Upper lobe of left lung (tissue), 6 donors: ENCODE measurements at regions not wholly inside any gene's neighbourhood (a gene's known extent, or its start where the extent isn't known, plus 50 kb on each side); places are given as distances from the start of the nearest gene placed in this dataset.

ENCODE experiments used
- ATAC-seq, 2 donors: fragments of 200-7000 bp; cut with Tn5 transposase; one replicate each; pipeline ENCODE4 v1.9.1; 2022; ENCODE audit warnings: mild to moderate bottlenecking in 2 of 2, moderate library complexity in 2 of 2; ENCODE audit not compliant: low FRiP score in 2 of 2
- DNase-seq, 2 donors: peaks; one replicate each; pipeline ENCODE4 v3.0.0-alpha.2; 2019 to 2020
- H3K27ac ChIP-seq, 4 donors: fragments of 200-600 bp; sonication (generic); one replicate each; pipeline ENCODE4 v1.5.1; 2016 to 2019
- H3K27me3 ChIP-seq, 4 donors: fragments of 200-600 bp; sonication (generic); one replicate each; pipeline ENCODE4 v1.5.1; 2017 to 2019
- H3K36me3 ChIP-seq, 4 donors: fragments of 200-600 bp; sonication (generic); one replicate each; pipeline ENCODE4 v1.5.1; 2016 to 2019
- H3K4me1 ChIP-seq, 4 donors: fragments of 200-600 bp; sonication (generic); one replicate each; pipeline ENCODE4 v1.5.1; 2018 to 2019
- H3K4me3 ChIP-seq, 4 donors: fragments of 200-600 bp; sonication (generic); one replicate each; pipeline ENCODE4 v1.5.1; 2017 to 2019; ENCODE audit warnings: mild to moderate bottlenecking in 2 of 4, moderate library complexity in 1 of 4
- H3K9me3 ChIP-seq, 4 donors: fragments of 200-600 bp; sonication (generic); one replicate each; pipeline ENCODE4 v1.5.1; 2018 to 2019
- CTCF ChIP-seq, 6 experiments: fragments of 450-650 bp in 4 of 6; fragments of 200-600 bp in 2 of 6; sonication (generic) in 2 of 6; IDR thresholded peaks; one replicate each; pipeline ENCODE4 v1.5.1; 2016 to 2019; ENCODE audit warnings: antibody characterized with exemption in 6 of 6
- EP300 ChIP-seq, 4 donors: sonication (generic); formaldehyde crosslinking; IDR thresholded peaks; one replicate each; pipeline ENCODE4 v1.5.1; 2017; ENCODE audit warnings: antibody characterized with exemption in 4 of 4, control low read depth in 2 of 4
- POLR2A ChIP-seq, 4 donors: fragments of 450-650 bp; IDR thresholded peaks; one replicate each; pipeline ENCODE4 v1.5.1; 2016 to 2017; ENCODE audit warnings: antibody characterized with exemption in 4 of 4, mild to moderate bottlenecking in 2 of 4
- POLR2AphosphoS5 ChIP-seq, 2 donors: sonication (generic); formaldehyde crosslinking; IDR thresholded peaks; one replicate each; pipeline ENCODE4 v1.5.1; 2017; ENCODE audit warnings: antibody characterized with exemption in 2 of 2
- WGBS, 2 donors: methylation state at CpG; one replicate each; pipeline ENCODE4 v1.1.5; 2017 to 2018; 5-methylcytosine and 5-hydroxymethylcytosine counted together
- donor health status: DM: no; HTN: no; CAD: no; lungs with moderate emphysema.
- donor health status: DM: no; HTN: yes; CAD: no; lungs with severe emphysema.

- no peaks in the 10 kb centered on the region for H3K27me3 ChIP-seq
- ATAC-seq: no peak
- 69 to 83% methylated on average over 4 of the region's 4 CpGs for WGBS, 2 donors
- H3K27ac ChIP-seq: no peak overlapping the region
- no peaks in the 10 kb centered on the region for H3K9me3 ChIP-seq
- DNase-seq: no peak
- TF ChIP-seq EP300 (IDR thresholded peaks at IDR 0.05) (no peak), POLR2A (IDR thresholded peaks at IDR 0.05) (no peak), POLR2AphosphoS5 (IDR thresholded peaks at IDR 0.05) (no peak), CTCF (IDR thresholded peaks at IDR 0.05) (no peak)
- no peak overlapping the region for H3K4me3 ChIP-seq
- no peaks in the 10 kb centered on the region for H3K36me3 ChIP-seq
- no peaks in the 10 kb centered on the region for H3K4me1 ChIP-seq
Observed at GRCh38 chr1:219374636-219375035, 201.0 kb downstream of the LYPLAL1 start.

GRCh38 chr1:219374046-219374566 lies 200.4 kb downstream of the LYPLAL1 start:
- DNase-seq (no peak), ATAC-seq (no peak)
- TF ChIP-seq POLR2A (IDR thresholded peaks at IDR 0.05): no peak
- no peak for TF ChIP-seq POLR2AphosphoS5 (IDR thresholded peaks at IDR 0.05)
- TF ChIP-seq EP300 (IDR thresholded peaks at IDR 0.05): no peak
- TF ChIP-seq CTCF (IDR thresholded peaks at IDR 0.05): no peak
- WGBS, 2 donors: 81 to 89% methylated on average over 5 of the region's 5 CpGs
- H3K9me3 ChIP-seq: no peaks in the 10 kb centered on the region
- no peak overlapping the region for H3K27ac ChIP-seq
- H3K27me3 ChIP-seq: no peaks in the 10 kb centered on the region
- no peak overlapping the region for H3K4me3 ChIP-seq
- no peaks in the 10 kb centered on the region for H3K36me3 ChIP-seq
- no peaks in the 10 kb centered on the region for H3K4me1 ChIP-seq

GRCh38 chr1:219373616-219373935 lies 199.9 kb downstream of the LYPLAL1 start:
- no peaks in the 10 kb centered on the region for H3K9me3 ChIP-seq
- no peak overlapping the region for H3K27ac ChIP-seq
- ATAC-seq (no peak), DNase-seq (no peak)
- TF ChIP-seq EP300 (IDR thresholded peaks at IDR 0.05) (no peak), POLR2A (IDR thresholded peaks at IDR 0.05) (no peak), CTCF (IDR thresholded peaks at IDR 0.05) (no peak), POLR2AphosphoS5 (IDR thresholded peaks at IDR 0.05) (no peak)
- H3K4me3 ChIP-seq: no peak overlapping the region
- H3K4me1 ChIP-seq: no peaks in the 10 kb centered on the region
- H3K36me3 ChIP-seq: no peaks in the 10 kb centered on the region
- H3K27me3 ChIP-seq: no peaks in the 10 kb centered on the region
- WGBS, 2 donors: 87 to 100% methylated on average over 1 of the region's 1 CpG

- Histone ChIP-seq H3K4me1 (no peaks in the 10 kb centered on the region), H3K27ac (no peak overlapping the region), H3K27me3 (no peaks in the 10 kb centered on the region), H3K9me3 (no peaks in the 10 kb centered on the region), H3K4me3 (no peak overlapping the region), H3K36me3 (no peaks in the 10 kb centered on the region)
- no peak for ATAC-seq
- DNase-seq: no peak
- no peak for TF ChIP-seq POLR2A (IDR thresholded peaks at IDR 0.05)
- TF ChIP-seq CTCF (IDR thresholded peaks at IDR 0.05): no peak
- TF ChIP-seq POLR2AphosphoS5 (IDR thresholded peaks at IDR 0.05): no peak
- no peak for TF ChIP-seq EP300 (IDR thresholded peaks at IDR 0.05)
- 90 to 92% methylated on average over 6 of the region's 6 CpGs for WGBS, 2 donors
Observed at GRCh38 chr1:219372916-219373615, 199.4 kb downstream of the LYPLAL1 start.

- no peak overlapping the region for H3K27ac ChIP-seq
- no peaks in the 10 kb centered on the region for H3K4me1 ChIP-seq
- 72 to 83% methylated on average over 2 of the region's 2 CpGs for WGBS, 2 donors
- no peaks in the 10 kb centered on the region for H3K36me3 ChIP-seq
- no peaks in the 10 kb centered on the region for H3K9me3 ChIP-seq
- DNase-seq: no peak
- no peak overlapping the region for H3K4me3 ChIP-seq
- no peak for ATAC-seq
- TF ChIP-seq EP300 (IDR thresholded peaks at IDR 0.05) (no peak), POLR2A (IDR thresholded peaks at IDR 0.05) (no peak), CTCF (IDR thresholded peaks at IDR 0.05) (no peak), POLR2AphosphoS5 (IDR thresholded peaks at IDR 0.05) (no peak)
- no peaks in the 10 kb centered on the region for H3K27me3 ChIP-seq
Observed at GRCh38 chr1:219371471-219371870, 197.8 kb downstream of the LYPLAL1 start.
